Stomach (tissue), 4 donors: ENCODE measurements at regions not wholly inside any gene's neighbourhood (a gene's known extent, or its start where the extent isn't known, plus 50 kb on each side); places are given as distances from the start of the nearest gene placed in this dataset.

ENCODE experiments used
- EP300 ChIP-seq: sonication (generic); formaldehyde crosslinking; IDR thresholded peaks from one replicate; pipeline ENCODE4 v1.6.1; 2017; ENCODE audit warnings: antibody characterized with exemption
- POLR2A ChIP-seq, 4 donors: fragments of 450-650 bp; IDR thresholded peaks; one replicate each; pipeline ENCODE4 v1.6.1; 2016; ENCODE audit warnings: antibody characterized with exemption in 4 of 4, control low read depth in 2 of 4, mild to moderate bottlenecking in 1 of 4, moderate library complexity in 1 of 4
- POLR2AphosphoS5 ChIP-seq, 3 donors: sonication (generic); formaldehyde crosslinking; IDR thresholded peaks; one replicate each; pipeline ENCODE4 v1.6.1; 2016; ENCODE audit warnings: antibody characterized with exemption in 3 of 3
- TF ChIP-seq, protein P1 (sequence below), 7 experiments: fragments of 450-650 bp in 4 of 7; fragments of 200-600 bp in 3 of 7; sonication (generic) in 3 of 7; IDR thresholded peaks; one replicate each; pipeline ENCODE4 v1.5.1; 2016 to 2019; ENCODE audit warnings: antibody characterized with exemption in 7 of 7, control low read depth in 2 of 7, mild to moderate bottlenecking in 1 of 7

DNA sequence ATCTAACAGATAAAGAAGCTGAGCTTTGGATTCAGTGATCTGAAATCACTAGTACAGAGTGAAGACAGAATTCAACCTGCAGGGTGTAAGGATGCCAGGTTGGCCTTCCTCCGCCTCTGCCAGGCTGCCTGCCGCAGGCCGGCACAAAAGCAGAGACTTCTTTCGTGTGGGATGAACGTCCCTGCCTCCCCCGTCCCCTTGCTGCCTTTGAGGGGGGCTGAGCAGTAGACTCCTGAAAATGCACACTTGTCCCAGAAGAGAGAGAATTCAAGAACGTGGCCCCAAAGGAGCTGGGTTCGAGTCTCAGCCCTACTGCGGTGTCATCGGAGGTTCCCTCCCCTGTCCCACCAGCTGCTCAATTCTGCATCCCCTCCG, 154.3 kb downstream of the BCL11B start:
- TF ChIP-seq POLR2A (IDR thresholded peaks at IDR 0.05) (no peak), POLR2AphosphoS5 (IDR thresholded peaks at IDR 0.05) (no peak), EP300 (no peak)
- TF ChIP-seq, protein P1, sequence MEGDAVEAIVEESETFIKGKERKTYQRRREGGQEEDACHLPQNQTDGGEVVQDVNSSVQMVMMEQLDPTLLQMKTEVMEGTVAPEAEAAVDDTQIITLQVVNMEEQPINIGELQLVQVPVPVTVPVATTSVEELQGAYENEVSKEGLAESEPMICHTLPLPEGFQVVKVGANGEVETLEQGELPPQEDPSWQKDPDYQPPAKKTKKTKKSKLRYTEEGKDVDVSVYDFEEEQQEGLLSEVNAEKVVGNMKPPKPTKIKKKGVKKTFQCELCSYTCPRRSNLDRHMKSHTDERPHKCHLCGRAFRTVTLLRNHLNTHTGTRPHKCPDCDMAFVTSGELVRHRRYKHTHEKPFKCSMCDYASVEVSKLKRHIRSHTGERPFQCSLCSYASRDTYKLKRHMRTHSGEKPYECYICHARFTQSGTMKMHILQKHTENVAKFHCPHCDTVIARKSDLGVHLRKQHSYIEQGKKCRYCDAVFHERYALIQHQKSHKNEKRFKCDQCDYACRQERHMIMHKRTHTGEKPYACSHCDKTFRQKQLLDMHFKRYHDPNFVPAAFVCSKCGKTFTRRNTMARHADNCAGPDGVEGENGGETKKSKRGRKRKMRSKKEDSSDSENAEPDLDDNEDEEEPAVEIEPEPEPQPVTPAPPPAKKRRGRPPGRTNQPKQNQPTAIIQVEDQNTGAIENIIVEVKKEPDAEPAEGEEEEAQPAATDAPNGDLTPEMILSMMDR (IDR thresholded peaks at IDR 0.05): no peak
